Panc1 (cell line): ENCODE measurements at regions not wholly inside any gene's neighbourhood (a gene's known extent, or its start where the extent isn't known, plus 50 kb on each side); places are given as distances from the start of the nearest gene placed in this dataset.

Experiments
- ATAC-seq: fragments of 200-7000 bp; cut with Tn5 transposase; 2 replicates; pipeline ENCODE4 v1.9.1; 2020; ENCODE audit warnings: mild to moderate bottlenecking, moderate library complexity
- BruUV-seq: library from RNA; stranded (reverse); fragments of 400-500 nt; replicated peaks from 2 replicates; lab custom pipeline; 2021; lab: Mats Ljungman, UMichigan
- CTCF ChIA-PET: fragments of 300-600 bp; sonication (Branson Sonifier 250); formaldehyde crosslinking; loops from one replicate; lab custom pipeline; 2022; ENCODE audit warnings: antibody characterized with exemption; lab: Charles Lee
- POLR2A ChIA-PET: fragments of 300-600 bp; sonication (Branson Sonifier 250); formaldehyde crosslinking; loops from one replicate; lab custom pipeline; 2022; ENCODE audit warnings: antibody characterized with exemption; lab: Charles Lee
- DNase-seq: peaks from one replicate; pipeline ENCODE4 v3.0.0-alpha.2; 2010; ENCODE audit warnings: low read depth, low spot score
- H3K27ac ChIP-seq: 2 replicates; pipeline ENCODE4 v1.5.1; 2011; ENCODE audit warnings: mild to moderate bottlenecking, low read length, inconsistent platforms
- H3K27me3 ChIP-seq: fragments of 200-500 bp; sonication (Bioruptor generic); 2 replicates; pipeline ENCODE4 v1.6.0; 2014; ENCODE audit warnings: low read length, inconsistent platforms; ENCODE audit not compliant: control insufficient read depth, insufficient read depth
- H3K36me3 ChIP-seq: fragments of 200-500 bp; sonication (Bioruptor generic); 2 replicates; pipeline ENCODE4 v1.5.1; 2014; ENCODE audit warnings: inconsistent platforms, mild to moderate bottlenecking, low read length, moderate library complexity; ENCODE audit not compliant: control insufficient read depth, insufficient read depth
- H3K4me1 ChIP-seq: 2 replicates; pipeline ENCODE4 v1.5.1; 2011; ENCODE audit warnings: inconsistent platforms, mild to moderate bottlenecking, low read length, moderate library complexity; ENCODE audit not compliant: control insufficient read depth, insufficient read depth
- H3K4me3 ChIP-seq, 2 experiments: 2 replicates each; pipeline ENCODE4 v1.5.1; 2011 to 2012; ENCODE audit warnings: low read depth in 2 of 2, low read length in 2 of 2, mild to moderate bottlenecking in 2 of 2, inconsistent platforms in 1 of 2, moderate library complexity in 1 of 2
- H3K9me3 ChIP-seq: fragments of 200-500 bp; sonication (Bioruptor generic); 2 replicates; pipeline ENCODE4 v1.5.1; 2014; ENCODE audit warnings: low read depth, mild to moderate bottlenecking, inconsistent platforms, low read length, moderate library complexity; ENCODE audit not compliant: control insufficient read depth, insufficient read depth
- CTCF ChIP-seq: fragments of 450-650 bp; IDR thresholded peaks from 2 replicates; pipeline ENCODE4 v1.5.1; 2017; ENCODE audit warnings: mild to moderate bottlenecking
- POLR2AphosphoS5 ChIP-seq: IDR thresholded peaks from 2 replicates; pipeline ENCODE4 v1.6.1; 2012; ENCODE audit warnings: mild to moderate bottlenecking, low read depth, low read length, moderate library complexity
- REST ChIP-seq, 2 experiments: IDR thresholded peaks; 2 replicates each; pipeline ENCODE4 v1.6.1; 2011 to 2012; ENCODE audit warnings: low read depth in 2 of 2, control low read depth in 1 of 2, low read length in 1 of 2, mild to moderate bottlenecking in 1 of 2, moderate library complexity in 1 of 2; ENCODE audit not compliant: insufficient read depth in 1 of 2
- SIN3A ChIP-seq: IDR thresholded peaks from 2 replicates; pipeline ENCODE4 v1.6.1; 2012; ENCODE audit warnings: low read depth, mild to moderate bottlenecking, low read length, moderate library complexity, borderline replicate concordance; ENCODE audit not compliant: insufficient read depth
- TCF7L2 ChIP-seq: IDR thresholded peaks from 2 replicates; pipeline ENCODE4 v1.6.1; 2011; ENCODE audit warnings: mild to moderate bottlenecking, low read depth, low read length, inconsistent platforms
- in situ Hi-C: cut with HindIII; loops from 2 replicates; pipeline ENCODE4 v1.10.0; 2016; ENCODE audit warnings: low sequenced_read_pairs, low pct_unique_long_range_greater_than_20kb
- intact Hi-C: fragments of 100-400 bp; cut with micrococcal nuclease; formaldehyde crosslinking; loops from one replicate; pipeline ENCODE4 v1.10.0; 2022; ENCODE audit not compliant: unreplicated experiment

GRCh38 chr16:87239545-87239944 lies 77.6 kb downstream of the C16orf95 start:
- CTCF ChIA-PET, result no interaction called here
- in situ Hi-C loops, result no loop called here
- POLR2A ChIA-PET, result no interaction called here

GRCh38 chr16:87240211-87241136 lies 76.7 kb downstream of the C16orf95 start:
- DNase-seq (no peak), ATAC-seq (no peak)
- no peaks in the 10 kb centered on the region for H3K36me3 ChIP-seq
- in situ Hi-C loops, result no loop called here
- H3K4me1 ChIP-seq, result no peaks in the 10 kb centered on the region
- intact Hi-C loops, result no loop called here
- no peaks in the 10 kb centered on the region for H3K9me3 ChIP-seq
- CTCF ChIA-PET, result no interaction called here
- BruUV-seq, result no TSS peak
- no peak overlapping the region for H3K4me3 ChIP-seq
- POLR2A ChIA-PET, result no interaction called here
- no peaks in the 10 kb centered on the region; the same call in 1 of the 2 replicates for H3K27me3 ChIP-seq
- no peak overlapping the region for H3K27ac ChIP-seq
- TF ChIP-seq SIN3A (no peak), TCF7L2 (no peak), POLR2AphosphoS5 (no peak), REST (IDR thresholded peaks at IDR 0.05; ENCODE audit: insufficient read depth in 1 of 2, low read depth in 2 of 2, low read length in 1 of 2) (no peak)

More at GRCh38 chr16:87239545-87239944, 77.6 kb downstream of the C16orf95 start:
- no peaks in the 10 kb centered on the region; the same call in 1 of the 2 replicates for H3K27me3 ChIP-seq
- H3K9me3 ChIP-seq, result no peaks in the 10 kb centered on the region
- intact Hi-C loops, result no loop called here
- ATAC-seq (no peak), DNase-seq (no peak)
- no TSS peak for BruUV-seq
- no peak overlapping the region for H3K4me3 ChIP-seq
- H3K4me1 ChIP-seq, result no peaks in the 10 kb centered on the region
- H3K27ac ChIP-seq, result no peak overlapping the region
- no peaks in the 10 kb centered on the region for H3K36me3 ChIP-seq
- no peak for TF ChIP-seq CTCF
- no peak for TF ChIP-seq TCF7L2
- no peak for TF ChIP-seq SIN3A
- no peak for TF ChIP-seq REST (IDR thresholded peaks at IDR 0.05; ENCODE audit: insufficient read depth in 1 of 2, low read depth in 2 of 2, low read length in 1 of 2)
- TF ChIP-seq POLR2AphosphoS5, result no peak
